PC-3 (cell line): ENCODE measurements at regions not wholly inside any gene's neighbourhood (a gene's known extent, or its start where the extent isn't known, plus 50 kb on each side); places are given as distances from the start of the nearest gene placed in this dataset.

Experiments
- CTCF ChIP-seq: fragments of 300-600 bp; sonication (generic); conservative IDR thresholded peaks from 2 replicates; pipeline ENCODE4 v1.5.1; 2017; ENCODE audit warnings: antibody characterized with exemption, low read depth, mild to moderate bottlenecking, low read length
- EZH2 ChIP-seq: fragments of 300-600 bp; sonication (generic); IDR thresholded peaks from one replicate; pipeline ENCODE4 v1.6.1; 2017; ENCODE audit warnings: antibody characterized with exemption, mild to moderate bottlenecking, low read length; ENCODE audit not compliant: unreplicated experiment

DNA sequence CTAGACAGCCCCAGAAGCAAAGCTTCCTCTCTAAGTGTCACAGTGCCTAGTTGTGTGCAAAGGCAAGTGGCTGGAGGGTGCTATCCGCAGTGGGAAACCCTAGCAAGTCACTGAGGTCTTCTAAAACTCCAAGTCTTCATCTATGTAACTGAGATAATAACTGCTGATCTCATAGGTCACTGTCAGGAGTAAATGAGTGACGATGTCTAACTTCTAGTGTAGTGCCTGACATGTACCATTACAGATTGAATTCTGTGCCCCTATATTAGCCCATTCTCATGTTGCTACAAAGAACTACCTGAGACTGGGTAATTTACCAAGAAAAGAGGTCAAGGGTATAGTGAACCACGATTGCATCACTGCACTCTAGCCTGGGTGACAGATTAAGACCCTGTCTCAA is 253.5 kb upstream of the JARID2 start:
- no peak for TF ChIP-seq CTCF
- no peak for TF ChIP-seq EZH2
